ENCODE measurements at regions not wholly inside any gene's neighbourhood (a gene's known extent, or its start where the extent isn't known, plus 50 kb on each side); places are given as distances from the start of the nearest gene placed in this dataset.

DNA sequence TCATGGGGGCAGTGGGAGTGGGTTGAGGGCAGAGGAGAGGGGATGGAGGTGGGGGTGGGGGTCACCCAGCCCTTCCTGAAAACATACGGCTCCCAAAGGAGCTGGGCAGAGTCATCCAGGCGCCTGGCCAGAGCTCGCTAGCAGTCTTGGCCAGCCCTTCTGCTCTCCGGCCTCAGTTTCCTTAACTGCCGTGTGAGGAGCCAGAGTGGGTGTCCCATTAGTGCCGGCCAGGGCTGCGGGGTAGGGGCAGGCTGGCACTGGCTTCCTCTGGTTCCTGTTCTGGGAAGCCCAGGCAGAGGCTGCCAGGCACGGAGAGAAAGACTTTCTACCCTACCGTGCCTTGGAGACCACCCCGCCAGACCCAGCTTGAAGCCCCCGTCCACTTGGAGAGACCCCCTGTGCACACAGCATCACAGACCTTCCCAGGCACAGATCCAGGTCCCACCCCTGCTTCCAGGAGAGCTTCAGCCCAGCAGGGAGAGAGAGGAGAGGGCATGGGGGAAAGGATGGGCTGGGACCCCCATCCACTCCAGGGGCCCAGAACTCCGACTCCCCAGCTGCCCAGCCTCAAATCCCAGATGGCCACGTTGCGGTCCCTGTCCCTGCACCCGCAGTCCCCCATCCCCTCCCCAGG, 93.3 kb downstream of the RFLNA start:
- H4K20me1 ChIP-seq (ENCODE audit: insufficient read depth, low read length, poor library complexity, severe bottlenecking) = no peaks in the 10 kb centered on the region
- H3K9me2 ChIP-seq (replicated peaks; ENCODE audit: low read depth, low read length) = no peaks in the 10 kb centered on the region
- no peaks in the 10 kb centered on the region for H3K27me3 ChIP-seq (ENCODE audit: insufficient read depth, low read length, poor library complexity, severe bottlenecking)
- H3K36me3 ChIP-seq (ENCODE audit: insufficient read depth, low read length) = peaks cover 34% of the 10 kb centered on the region; the same call in 1 of the 2 replicates
- H3K9me3 ChIP-seq (ENCODE audit: insufficient read depth, low read depth, low read length) = no peaks in the 10 kb centered on the region
- no peak overlapping the region for H3K4me2 ChIP-seq (ENCODE audit: low read depth, low read length, poor library complexity, severe bottlenecking)
- no peaks in the 10 kb centered on the region for H3K79me2 ChIP-seq (ENCODE audit: insufficient read depth, low read length)
- no peak overlapping the region for H3K9ac ChIP-seq (ENCODE audit: low read depth, low read length, poor library complexity, severe bottlenecking)
- no peak overlapping the region for H3K4me3 ChIP-seq (ENCODE audit: low read length, poor library complexity, severe bottlenecking)
- no peaks in the 10 kb centered on the region for H3K4me1 ChIP-seq (ENCODE audit: insufficient read depth, low read length, poor library complexity, severe bottlenecking)
- no peak overlapping the region for H2AFZ ChIP-seq (ENCODE audit: low read length)
- TF ChIP-seq, protein P1, sequence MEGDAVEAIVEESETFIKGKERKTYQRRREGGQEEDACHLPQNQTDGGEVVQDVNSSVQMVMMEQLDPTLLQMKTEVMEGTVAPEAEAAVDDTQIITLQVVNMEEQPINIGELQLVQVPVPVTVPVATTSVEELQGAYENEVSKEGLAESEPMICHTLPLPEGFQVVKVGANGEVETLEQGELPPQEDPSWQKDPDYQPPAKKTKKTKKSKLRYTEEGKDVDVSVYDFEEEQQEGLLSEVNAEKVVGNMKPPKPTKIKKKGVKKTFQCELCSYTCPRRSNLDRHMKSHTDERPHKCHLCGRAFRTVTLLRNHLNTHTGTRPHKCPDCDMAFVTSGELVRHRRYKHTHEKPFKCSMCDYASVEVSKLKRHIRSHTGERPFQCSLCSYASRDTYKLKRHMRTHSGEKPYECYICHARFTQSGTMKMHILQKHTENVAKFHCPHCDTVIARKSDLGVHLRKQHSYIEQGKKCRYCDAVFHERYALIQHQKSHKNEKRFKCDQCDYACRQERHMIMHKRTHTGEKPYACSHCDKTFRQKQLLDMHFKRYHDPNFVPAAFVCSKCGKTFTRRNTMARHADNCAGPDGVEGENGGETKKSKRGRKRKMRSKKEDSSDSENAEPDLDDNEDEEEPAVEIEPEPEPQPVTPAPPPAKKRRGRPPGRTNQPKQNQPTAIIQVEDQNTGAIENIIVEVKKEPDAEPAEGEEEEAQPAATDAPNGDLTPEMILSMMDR (conservative IDR thresholded peaks at IDR 0.05; ENCODE audit: low read length) = no peak
- no peaks in the 10 kb centered on the region for H3F3A ChIP-seq (ENCODE audit: low read depth)

DNA sequence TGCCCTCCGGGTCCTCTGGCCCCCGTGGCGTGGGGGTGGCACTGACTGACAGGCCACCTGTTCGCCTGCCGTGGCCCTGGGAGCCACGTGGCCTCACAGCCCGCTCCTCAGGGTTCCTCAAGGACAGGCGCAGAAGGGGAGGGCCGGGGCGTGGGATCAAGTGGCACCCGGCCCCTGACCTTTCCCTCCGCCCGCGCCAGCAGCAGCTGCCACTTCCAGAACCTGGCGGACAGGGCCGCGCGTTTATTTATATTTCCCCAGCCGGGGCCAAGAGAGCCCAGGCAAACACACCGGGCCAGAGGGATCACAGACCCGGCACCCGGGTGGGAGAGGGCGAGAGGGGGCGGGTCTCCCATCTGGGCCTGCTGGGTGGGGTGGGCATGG, 92.6 kb downstream of the RFLNA start:
- no peaks in the 10 kb centered on the region for H3K9me3 ChIP-seq (ENCODE audit: insufficient read depth, low read depth, low read length)
- H3K9me2 ChIP-seq (replicated peaks; ENCODE audit: low read depth, low read length) = no peaks in the 10 kb centered on the region
- TF ChIP-seq EZH2phosphoT487 (IDR thresholded peaks at IDR 0.05; ENCODE audit: borderline replicate concordance) = no peak
- TF ChIP-seq, protein P1 (conservative IDR thresholded peaks at IDR 0.05; ENCODE audit: low read length) = no peak
- no peaks in the 10 kb centered on the region for H3F3A ChIP-seq (ENCODE audit: low read depth)
- H4K20me1 ChIP-seq (ENCODE audit: insufficient read depth, low read length, poor library complexity, severe bottlenecking) = no peaks in the 10 kb centered on the region
- H3K4me2 ChIP-seq (ENCODE audit: low read depth, low read length, poor library complexity, severe bottlenecking) = no peak overlapping the region
- peaks cover 37% of the 10 kb centered on the region; the same call in 1 of the 2 replicates for H3K36me3 ChIP-seq (ENCODE audit: insufficient read depth, low read length)
- H3K27me3 ChIP-seq (ENCODE audit: insufficient read depth, low read length, poor library complexity, severe bottlenecking) = no peaks in the 10 kb centered on the region
- H3K79me2 ChIP-seq (ENCODE audit: insufficient read depth, low read length) = no peaks in the 10 kb centered on the region
- H2AFZ ChIP-seq (ENCODE audit: low read length) = no peak overlapping the region
- no peak overlapping the region for H3K9ac ChIP-seq (ENCODE audit: low read depth, low read length, poor library complexity, severe bottlenecking)
- no peaks in the 10 kb centered on the region for H3K4me1 ChIP-seq (ENCODE audit: insufficient read depth, low read length, poor library complexity, severe bottlenecking)
- no peak overlapping the region for H3K4me3 ChIP-seq (ENCODE audit: low read length, poor library complexity, severe bottlenecking)

DNA sequence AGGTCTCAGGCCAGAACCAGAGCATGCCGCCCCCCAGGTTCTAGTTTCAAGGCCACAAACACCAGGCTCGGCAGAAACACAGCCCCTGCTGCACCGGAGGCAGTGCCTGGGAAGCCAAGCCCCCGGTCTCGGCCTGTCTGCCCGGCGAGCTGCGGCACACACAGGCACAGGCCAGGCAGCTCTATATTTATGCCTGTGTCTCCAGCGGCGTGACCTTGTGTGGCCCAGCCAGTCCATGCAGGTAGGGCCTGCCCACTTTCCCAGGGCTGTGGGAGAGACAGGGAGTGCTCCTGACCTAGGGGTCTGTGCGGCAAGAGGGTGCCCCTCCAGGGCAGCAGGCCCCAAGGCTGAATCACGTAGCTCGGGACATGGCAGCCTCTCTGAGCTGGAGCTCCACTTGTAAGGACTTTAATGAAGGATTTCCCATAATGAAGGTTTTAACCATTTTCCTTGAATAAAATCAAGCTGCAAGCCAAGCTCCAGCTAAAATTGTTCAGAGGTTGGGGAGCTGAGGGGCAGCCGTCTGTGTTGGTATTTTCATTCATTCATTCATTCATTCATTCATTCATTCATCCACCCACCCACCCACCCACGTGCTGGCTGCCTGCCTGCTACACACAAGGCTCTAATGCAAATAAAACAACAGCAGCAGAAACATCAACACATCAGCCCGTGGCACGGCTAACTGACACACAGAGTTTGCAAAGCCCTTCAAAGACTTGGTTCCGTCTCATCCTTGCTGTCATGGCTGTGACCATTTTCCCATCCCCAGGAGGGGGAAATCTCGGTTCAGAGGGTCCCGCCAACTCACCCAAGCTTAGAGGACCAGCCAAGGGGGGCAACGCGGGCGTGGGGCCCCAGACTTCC, 92.0 kb downstream of the RFLNA start:
- Histone ChIP-seq H3K4me1 (ENCODE audit: insufficient read depth, low read length, poor library complexity, severe bottlenecking) (no peaks in the 10 kb centered on the region), H3K27me3 (ENCODE audit: insufficient read depth, low read length, poor library complexity, severe bottlenecking) (no peaks in the 10 kb centered on the region), H3K4me3 (ENCODE audit: low read length, poor library complexity, severe bottlenecking) (no peak overlapping the region), H3K9me3 (ENCODE audit: insufficient read depth, low read depth, low read length) (no peaks in the 10 kb centered on the region), H3K9ac (ENCODE audit: low read depth, low read length, poor library complexity, severe bottlenecking) (no peak overlapping the region), H3K36me3 (ENCODE audit: insufficient read depth, low read length) (peaks cover 40% of the 10 kb centered on the region; the same call in 1 of the 2 replicates), H3F3A (ENCODE audit: low read depth) (no peaks in the 10 kb centered on the region), H2AFZ (ENCODE audit: low read length) (no peak overlapping the region), H3K9me2 (replicated peaks; ENCODE audit: low read depth, low read length) (no peaks in the 10 kb centered on the region), H3K4me2 (ENCODE audit: low read depth, low read length, poor library complexity, severe bottlenecking) (no peak overlapping the region), H3K79me2 (ENCODE audit: insufficient read depth, low read length) (no peaks in the 10 kb centered on the region), H4K20me1 (ENCODE audit: insufficient read depth, low read length, poor library complexity, severe bottlenecking) (no peaks in the 10 kb centered on the region)
- no peak for TF ChIP-seq EZH2phosphoT487 (IDR thresholded peaks at IDR 0.05; ENCODE audit: borderline replicate concordance)
- TF ChIP-seq, protein P1 (conservative IDR thresholded peaks at IDR 0.05; ENCODE audit: low read length) = no peak

All from Loucy (cell line).